ENCODE measurements at regions not wholly inside any gene's neighbourhood (a gene's known extent, or its start where the extent isn't known, plus 50 kb on each side); places are given as distances from the start of the nearest gene placed in this dataset.

- H3K36me3 ChIP-seq (ENCODE audit: control insufficient read depth, insufficient read depth, low read length), result no peaks in the 10 kb centered on the region
- no peak overlapping the region for H2BK120ac ChIP-seq (ENCODE audit: low read depth, low read length)
- no peak overlapping the region for H3K27ac ChIP-seq (ENCODE audit: low read depth, low read length)
- no peaks in the 10 kb centered on the region for H3K4me1 ChIP-seq (ENCODE audit: control insufficient read depth, low read depth, low read length)
- no peaks in the 10 kb centered on the region for H3K27me3 ChIP-seq (ENCODE audit: insufficient read depth, low read length, poor library complexity)
- no peaks in the 10 kb centered on the region for H3K79me1 ChIP-seq (ENCODE audit: low read length)
- no peaks in the 10 kb centered on the region for H3K79me2 ChIP-seq (ENCODE audit: control insufficient read depth, insufficient read depth, low read length)
- no peak overlapping the region for H3K23ac ChIP-seq (ENCODE audit: low read length)
- H3K4ac ChIP-seq (ENCODE audit: low read depth, low read length), result no peak overlapping the region
- no peak overlapping the region for H3K18ac ChIP-seq (ENCODE audit: low read length)
- H2AK5ac ChIP-seq (ENCODE audit: low read length), result no peak overlapping the region
- no peak overlapping the region for H3K4me2 ChIP-seq (ENCODE audit: low read length)
- no peak for DNase-seq
- no peak overlapping the region for H2BK5ac ChIP-seq (ENCODE audit: low read length)
- no peak overlapping the region for H4K5ac ChIP-seq (ENCODE audit: low read length)
- H3K56ac ChIP-seq (ENCODE audit: low read length), result no peak overlapping the region
- no peak overlapping the region for H4K8ac ChIP-seq (ENCODE audit: low read depth, low read length)
- H3K9ac ChIP-seq (ENCODE audit: low read length), result no peak overlapping the region
- no peak overlapping the region for H3K4me3 ChIP-seq (ENCODE audit: low read length)
- no CpG with 5 or more reads among the region's 4 CpGs for WGBS (ENCODE audit: extremely low coverage, insufficient coverage, low lambda C conversion rate)
- no peak overlapping the region for H2BK15ac ChIP-seq (replicated peaks; ENCODE audit: low read depth)
Measured at GRCh38 chr5:135776457-135776856, 58.0 kb upstream of the SLC25A48 start.

- Histone ChIP-seq H3K79me2 (ENCODE audit: control insufficient read depth, insufficient read depth, low read length) (no peaks in the 10 kb centered on the region), H3K23ac (ENCODE audit: low read length) (no peak overlapping the region), H3K4me1 (ENCODE audit: control insufficient read depth, low read depth, low read length) (no peaks in the 10 kb centered on the region), H3K79me1 (ENCODE audit: low read length) (no peaks in the 10 kb centered on the region), H4K5ac (ENCODE audit: low read length) (no peak overlapping the region), H2BK5ac (ENCODE audit: low read length) (no peak overlapping the region), H2BK120ac (ENCODE audit: low read depth, low read length) (no peak overlapping the region), H4K8ac (ENCODE audit: low read depth, low read length) (no peak overlapping the region), H3K27ac (ENCODE audit: low read depth, low read length) (no peak overlapping the region), H3K27me3 (ENCODE audit: insufficient read depth, low read length, poor library complexity) (no peaks in the 10 kb centered on the region), H3K56ac (ENCODE audit: low read length) (no peak overlapping the region), H3K4ac (ENCODE audit: low read depth, low read length) (no peak overlapping the region), H3K4me2 (ENCODE audit: low read length) (no peak overlapping the region), H3K18ac (ENCODE audit: low read length) (no peak overlapping the region), H3K9ac (ENCODE audit: low read length) (no peak overlapping the region), H3K4me3 (ENCODE audit: low read length) (no peak overlapping the region), H3K36me3 (ENCODE audit: control insufficient read depth, insufficient read depth, low read length) (no peaks in the 10 kb centered on the region), H2AK5ac (ENCODE audit: low read length) (no peak overlapping the region), H2BK15ac (replicated peaks; ENCODE audit: low read depth) (no peak overlapping the region)
- no CpG with 5 or more reads among the region's 6 CpGs for WGBS (ENCODE audit: extremely low coverage, insufficient coverage, low lambda C conversion rate)
- DNase-seq, result no peak
Measured at GRCh38 chr5:135761746-135762145, 72.7 kb upstream of the SLC25A48 start.

- no peaks in the 10 kb centered on the region for H3K27me3 ChIP-seq (ENCODE audit: insufficient read depth, low read length, poor library complexity)
- H2BK5ac ChIP-seq (ENCODE audit: low read length), result no peak overlapping the region
- no peaks in the 10 kb centered on the region for H3K4me1 ChIP-seq (ENCODE audit: control insufficient read depth, low read depth, low read length)
- H3K79me2 ChIP-seq (ENCODE audit: control insufficient read depth, insufficient read depth, low read length), result no peaks in the 10 kb centered on the region
- no peak overlapping the region for H4K8ac ChIP-seq (ENCODE audit: low read depth, low read length)
- no peak overlapping the region for H3K18ac ChIP-seq (ENCODE audit: low read length)
- H3K9ac ChIP-seq (ENCODE audit: low read length), result no peak overlapping the region
- DNase-seq, result no peak
- H2BK15ac ChIP-seq (replicated peaks; ENCODE audit: low read depth), result no peak overlapping the region
- H3K36me3 ChIP-seq (ENCODE audit: control insufficient read depth, insufficient read depth, low read length), result no peaks in the 10 kb centered on the region
- H3K4me2 ChIP-seq (ENCODE audit: low read length), result no peak overlapping the region
- WGBS (ENCODE audit: extremely low coverage, insufficient coverage, low lambda C conversion rate), result no CpG with 5 or more reads among the region's 5 CpGs
- no peak overlapping the region for H3K23ac ChIP-seq (ENCODE audit: low read length)
- H3K27ac ChIP-seq (ENCODE audit: low read depth, low read length), result no peak overlapping the region
- H3K4ac ChIP-seq (ENCODE audit: low read depth, low read length), result no peak overlapping the region
- H3K56ac ChIP-seq (ENCODE audit: low read length), result no peak overlapping the region
- H2AK5ac ChIP-seq (ENCODE audit: low read length), result no peak overlapping the region
- no peak overlapping the region for H3K4me3 ChIP-seq (ENCODE audit: low read length)
- H2BK120ac ChIP-seq (ENCODE audit: low read depth, low read length), result no peak overlapping the region
- no peak overlapping the region for H4K5ac ChIP-seq (ENCODE audit: low read length)
- H3K79me1 ChIP-seq (ENCODE audit: low read length), result no peaks in the 10 kb centered on the region
Measured at GRCh38 chr5:135759149-135759784, 75.2 kb upstream of the SLC25A48 start.

GRCh38 chr5:135753990-135754389, 80.5 kb upstream of the SLC25A48 start:
- no peaks in the 10 kb centered on the region for H3K27me3 ChIP-seq (ENCODE audit: insufficient read depth, low read length, poor library complexity)
- H3K36me3 ChIP-seq (ENCODE audit: control insufficient read depth, insufficient read depth, low read length), result no peaks in the 10 kb centered on the region
- DNase-seq, result no peak
- H3K56ac ChIP-seq (ENCODE audit: low read length), result no peak overlapping the region
- no peak overlapping the region for H2BK15ac ChIP-seq (replicated peaks; ENCODE audit: low read depth)
- no CpG with 5 or more reads among the region's 5 CpGs for WGBS (ENCODE audit: extremely low coverage, insufficient coverage, low lambda C conversion rate)
- H3K4me2 ChIP-seq (ENCODE audit: low read length), result no peak overlapping the region
- no peak overlapping the region for H4K5ac ChIP-seq (ENCODE audit: low read length)
- no peak overlapping the region for H3K4ac ChIP-seq (ENCODE audit: low read depth, low read length)
- no peak overlapping the region for H3K27ac ChIP-seq (ENCODE audit: low read depth, low read length)
- H3K79me1 ChIP-seq (ENCODE audit: low read length), result no peaks in the 10 kb centered on the region
- no peak overlapping the region for H2AK5ac ChIP-seq (ENCODE audit: low read length)
- no peak overlapping the region for H3K4me3 ChIP-seq (ENCODE audit: low read length)
- H4K8ac ChIP-seq (ENCODE audit: low read depth, low read length), result no peak overlapping the region
- H3K9ac ChIP-seq (ENCODE audit: low read length), result no peak overlapping the region
- no peak overlapping the region for H2BK120ac ChIP-seq (ENCODE audit: low read depth, low read length)
- H3K18ac ChIP-seq (ENCODE audit: low read length), result no peak overlapping the region
- no peak overlapping the region for H2BK5ac ChIP-seq (ENCODE audit: low read length)
- no peaks in the 10 kb centered on the region for H3K4me1 ChIP-seq (ENCODE audit: control insufficient read depth, low read depth, low read length)
- H3K79me2 ChIP-seq (ENCODE audit: control insufficient read depth, insufficient read depth, low read length), result no peaks in the 10 kb centered on the region
- H3K23ac ChIP-seq (ENCODE audit: low read length), result no peak overlapping the region

- no peak for DNase-seq
- no peak overlapping the region for H4K5ac ChIP-seq (ENCODE audit: low read length)
- no peak overlapping the region for H3K56ac ChIP-seq (ENCODE audit: low read length)
- H4K8ac ChIP-seq (ENCODE audit: low read depth, low read length), result no peak overlapping the region
- no peak overlapping the region for H2AK5ac ChIP-seq (ENCODE audit: low read length)
- H2BK120ac ChIP-seq (ENCODE audit: low read depth, low read length), result no peak overlapping the region
- no peak overlapping the region for H3K4me2 ChIP-seq (ENCODE audit: low read length)
- H3K4me3 ChIP-seq (ENCODE audit: low read length), result no peak overlapping the region
- H3K9ac ChIP-seq (ENCODE audit: low read length), result no peak overlapping the region
- no CpG with 5 or more reads among the region's 4 CpGs for WGBS (ENCODE audit: extremely low coverage, insufficient coverage, low lambda C conversion rate)
- H2BK15ac ChIP-seq (replicated peaks; ENCODE audit: low read depth), result no peak overlapping the region
- no peaks in the 10 kb centered on the region for H3K27me3 ChIP-seq (ENCODE audit: insufficient read depth, low read length, poor library complexity)
- no peaks in the 10 kb centered on the region for H3K79me1 ChIP-seq (ENCODE audit: low read length)
- no peak overlapping the region for H2BK5ac ChIP-seq (ENCODE audit: low read length)
- no peak overlapping the region for H3K27ac ChIP-seq (ENCODE audit: low read depth, low read length)
- H3K4ac ChIP-seq (ENCODE audit: low read depth, low read length), result no peak overlapping the region
- no peak overlapping the region for H3K18ac ChIP-seq (ENCODE audit: low read length)
- no peaks in the 10 kb centered on the region for H3K4me1 ChIP-seq (ENCODE audit: control insufficient read depth, low read depth, low read length)
- no peak overlapping the region for H3K23ac ChIP-seq (ENCODE audit: low read length)
- no peaks in the 10 kb centered on the region for H3K79me2 ChIP-seq (ENCODE audit: control insufficient read depth, insufficient read depth, low read length)
- no peaks in the 10 kb centered on the region for H3K36me3 ChIP-seq (ENCODE audit: control insufficient read depth, insufficient read depth, low read length)
Measured at GRCh38 chr5:135750506-135750905, 84.0 kb upstream of the SLC25A48 start.

GRCh38 chr5:135747824-135748223, 86.6 kb upstream of the SLC25A48 start:
- no peak overlapping the region for H3K4ac ChIP-seq (ENCODE audit: low read depth, low read length)
- no peak overlapping the region for H2AK5ac ChIP-seq (ENCODE audit: low read length)
- no peak overlapping the region for H3K56ac ChIP-seq (ENCODE audit: low read length)
- no peak overlapping the region for H3K27ac ChIP-seq (ENCODE audit: low read depth, low read length)
- no peak overlapping the region for H3K4me3 ChIP-seq (ENCODE audit: low read length)
- H3K23ac ChIP-seq (ENCODE audit: low read length), result no peak overlapping the region
- H2BK120ac ChIP-seq (ENCODE audit: low read depth, low read length), result no peak overlapping the region
- H3K9ac ChIP-seq (ENCODE audit: low read length), result no peak overlapping the region
- H2BK15ac ChIP-seq (replicated peaks; ENCODE audit: low read depth), result no peak overlapping the region
- no peak overlapping the region for H3K4me2 ChIP-seq (ENCODE audit: low read length)
- H3K4me1 ChIP-seq (ENCODE audit: control insufficient read depth, low read depth, low read length), result no peaks in the 10 kb centered on the region
- no peak overlapping the region for H2BK5ac ChIP-seq (ENCODE audit: low read length)
- DNase-seq, result no peak
- no peaks in the 10 kb centered on the region for H3K79me2 ChIP-seq (ENCODE audit: control insufficient read depth, insufficient read depth, low read length)
- H3K18ac ChIP-seq (ENCODE audit: low read length), result no peak overlapping the region
- H4K5ac ChIP-seq (ENCODE audit: low read length), result no peak overlapping the region
- no peak overlapping the region for H4K8ac ChIP-seq (ENCODE audit: low read depth, low read length)
- H3K27me3 ChIP-seq (ENCODE audit: insufficient read depth, low read length, poor library complexity), result no peaks in the 10 kb centered on the region
- WGBS (ENCODE audit: extremely low coverage, insufficient coverage, low lambda C conversion rate), result no CpG with 5 or more reads among the region's 2 CpGs
- no peaks in the 10 kb centered on the region for H3K36me3 ChIP-seq (ENCODE audit: control insufficient read depth, insufficient read depth, low read length)
- H3K79me1 ChIP-seq (ENCODE audit: low read length), result no peaks in the 10 kb centered on the region
